Trophoblast cell (in vitro differentiated cells and primary cell): ENCODE measurements at regions not wholly inside any gene's neighbourhood (a gene's known extent, or its start where the extent isn't known, plus 50 kb on each side); places are given as distances from the start of the nearest gene placed in this dataset.

Experiments
- DNase-seq, 2 donors: peaks; one replicate each; pipeline ENCODE4 v3.0.0-alpha.2; 2016
- H2AFZ ChIP-seq: 2 replicates; pipeline ENCODE4 v1.6.1; 2013; ENCODE audit warnings: low read length, moderate library complexity, mild to moderate bottlenecking; ENCODE audit not compliant: insufficient read depth, poor library complexity
- H2AK5ac ChIP-seq: 2 replicates; pipeline ENCODE4 v1.6.1; 2013; ENCODE audit warnings: mild to moderate bottlenecking, low read length
- H2BK120ac ChIP-seq: 2 replicates; pipeline ENCODE4 v1.6.1; 2013; ENCODE audit warnings: low read length, mild to moderate bottlenecking, moderate library complexity; ENCODE audit not compliant: insufficient read depth, poor library complexity
- H2BK12ac ChIP-seq: 2 replicates; pipeline ENCODE4 v1.6.1; 2013; ENCODE audit warnings: mild to moderate bottlenecking, low read length, moderate library complexity
- H2BK5ac ChIP-seq: 2 replicates; pipeline ENCODE4 v1.6.1; 2013; ENCODE audit warnings: low read length, low read depth, moderate library complexity, mild to moderate bottlenecking; ENCODE audit not compliant: poor library complexity
- H3K14ac ChIP-seq: 2 replicates; pipeline ENCODE4 v1.6.1; 2013; ENCODE audit warnings: mild to moderate bottlenecking, low read length
- H3K18ac ChIP-seq: 2 replicates; pipeline ENCODE4 v1.6.1; 2013; ENCODE audit warnings: mild to moderate bottlenecking, low read length
- H3K23ac ChIP-seq: 2 replicates; pipeline ENCODE4 v1.6.1; 2013; ENCODE audit warnings: low read length
- H3K27ac ChIP-seq: 2 replicates; pipeline ENCODE4 v1.5.1; 2013; ENCODE audit warnings: low read depth, mild to moderate bottlenecking, inconsistent platforms, low read length, moderate library complexity
- H3K27me3 ChIP-seq: 2 replicates; pipeline ENCODE4 v1.6.1; 2013; ENCODE audit warnings: inconsistent platforms, mild to moderate bottlenecking, low read length, moderate library complexity; ENCODE audit not compliant: insufficient read depth
- H3K36me3 ChIP-seq, 2 experiments: 1 replicate in 1 of 2; 2 replicates in 1 of 2; pipeline ENCODE4 v1.6.1; 2013; ENCODE audit warnings: low read length in 2 of 2, mild to moderate bottlenecking in 2 of 2, moderate library complexity in 1 of 2; ENCODE audit not compliant: insufficient read depth in 2 of 2, control insufficient read depth in 1 of 2
- H3K4ac ChIP-seq: 2 replicates; pipeline ENCODE4 v1.6.1; 2013; ENCODE audit warnings: low read depth, mild to moderate bottlenecking, low read length, moderate library complexity
- H3K4me1 ChIP-seq, 2 experiments: 1 replicate in 1 of 2; 2 replicates in 1 of 2; pipeline ENCODE4 v1.6.1; 2013; ENCODE audit warnings: low read length in 2 of 2, mild to moderate bottlenecking in 2 of 2, moderate library complexity in 1 of 2; ENCODE audit not compliant: insufficient read depth in 2 of 2, control insufficient read depth in 1 of 2
- H3K4me2 ChIP-seq: 2 replicates; pipeline ENCODE4 v1.6.1; 2013; ENCODE audit warnings: inconsistent platforms, mild to moderate bottlenecking, low read length, moderate library complexity
- H3K4me3 ChIP-seq: 2 replicates; pipeline ENCODE4 v1.5.1; 2013; ENCODE audit warnings: mild to moderate bottlenecking, low read depth, low read length, inconsistent platforms
- H3K79me1 ChIP-seq: one replicate; pipeline ENCODE4 v1.6.1; 2013; ENCODE audit warnings: low read length
- H3K79me2 ChIP-seq: 2 replicates; pipeline ENCODE4 v1.6.1; 2013; ENCODE audit warnings: low read length, mild to moderate bottlenecking; ENCODE audit not compliant: control insufficient read depth, insufficient read depth, poor library complexity
- H3K9ac ChIP-seq: 2 replicates; pipeline ENCODE4 v1.6.1; 2013; ENCODE audit warnings: mild to moderate bottlenecking, low read length
- H3K9me3 ChIP-seq: 2 replicates; pipeline ENCODE4 v1.6.1; 2013; ENCODE audit warnings: low read depth, mild to moderate bottlenecking, control low read depth, inconsistent platforms, low read length; ENCODE audit not compliant: insufficient read depth
- H4K12ac ChIP-seq: 2 replicates; pipeline ENCODE4 v1.6.1; 2013; ENCODE audit warnings: low read depth, mild to moderate bottlenecking, low read length, moderate library complexity
- H4K8ac ChIP-seq: 2 replicates; pipeline ENCODE4 v1.6.1; 2013; ENCODE audit warnings: low read depth, mild to moderate bottlenecking, low read length, moderate library complexity
- H4K91ac ChIP-seq: one replicate; pipeline ENCODE4 v1.6.1; 2013; ENCODE audit warnings: low read depth, mild to moderate bottlenecking, low read length, moderate library complexity
- WGBS: extraction: QIAGEN DNeasy Blood & Tissue Kit; methylation state at CpG from one replicate; pipeline ENCODE4 v1.1.7; 2013; ENCODE audit warnings: missing lambda C conversion rate; ENCODE audit not compliant: insufficient read length, insufficient coverage; ENCODE audit errors: extremely low coverage; 5-methylcytosine and 5-hydroxymethylcytosine counted together

DNA sequence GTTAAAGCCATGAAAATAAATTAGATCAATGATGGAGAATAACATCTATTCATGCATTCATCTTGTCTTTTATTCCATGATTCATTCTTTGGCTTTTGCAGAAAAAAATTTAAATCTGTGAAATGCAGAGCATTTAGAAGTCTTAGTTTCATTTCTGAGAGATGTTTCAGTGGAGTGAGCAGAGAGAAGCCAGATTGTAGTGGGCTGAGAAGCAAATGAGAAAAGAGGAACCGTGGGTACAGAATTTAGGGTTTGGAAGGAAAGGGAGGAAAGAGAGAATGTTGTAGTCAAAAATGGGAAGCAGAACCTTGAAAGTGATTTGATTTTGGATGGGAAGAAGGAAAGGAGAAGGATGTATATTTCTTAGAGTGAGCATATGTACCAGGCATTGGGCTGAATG, 260.3 kb upstream of the MAN1A1 start:
- Histone ChIP-seq H3K27ac (no peak overlapping the region), H3K9ac (no peak overlapping the region), H4K91ac (no peak overlapping the region), H4K12ac (no peak overlapping the region), H3K4me2 (no peak overlapping the region), H2BK120ac (no peak overlapping the region), H3K9me3 (no peaks in the 10 kb centered on the region), H2AFZ (no peak overlapping the region), H4K8ac (no peak overlapping the region), H2BK5ac (no peak overlapping the region), H3K23ac (no peak overlapping the region), H3K4ac (no peak overlapping the region), H2BK12ac (no peak overlapping the region), H3K4me3 (no peak overlapping the region), H3K14ac (no peak overlapping the region), H2AK5ac (no peak overlapping the region), H3K36me3 (no peaks in the 10 kb centered on the region), H3K79me2 (no peaks in the 10 kb centered on the region), H3K4me1 (peaks cover 3 to 4% of the 10 kb centered on the region in 2 experiments), H3K79me1 (no peaks in the 10 kb centered on the region), H3K18ac (no peak overlapping the region), H3K27me3 (no peaks in the 10 kb centered on the region)
- DNase-seq = no peak
- WGBS = no CpG with 5 or more reads among the region's 1 CpG

- Histone ChIP-seq H2AFZ (peak overlapping the region; percentile 3), H3K4me3 (no peak overlapping the region), H3K36me3 (no peaks in the 10 kb centered on the region), H3K4me2 (no peak overlapping the region), H2BK12ac (peak overlapping the region; percentile 77), H4K91ac (no peak overlapping the region), H3K79me1 (no peaks in the 10 kb centered on the region), H3K4me1 (peaks cover 3 to 4% of the 10 kb centered on the region in 2 experiments), H4K12ac (no peak overlapping the region), H3K9ac (no peak overlapping the region), H3K27ac (no peak overlapping the region), H3K79me2 (no peaks in the 10 kb centered on the region), H2BK120ac (no peak overlapping the region), H3K4ac (no peak overlapping the region), H2BK5ac (no peak overlapping the region), H3K14ac (no peak overlapping the region), H3K23ac (no peak overlapping the region), H3K9me3 (no peaks in the 10 kb centered on the region), H3K27me3 (no peaks in the 10 kb centered on the region), H3K18ac (no peak overlapping the region), H2AK5ac (no peak overlapping the region), H4K8ac (peak overlapping the region; percentile 16)
- DNase-seq = no peak
- WGBS = no CpG with 5 or more reads among the region's 4 CpGs
Observed at GRCh38 chr6:119608994-119609393, 259.4 kb upstream of the MAN1A1 start.

DNA sequence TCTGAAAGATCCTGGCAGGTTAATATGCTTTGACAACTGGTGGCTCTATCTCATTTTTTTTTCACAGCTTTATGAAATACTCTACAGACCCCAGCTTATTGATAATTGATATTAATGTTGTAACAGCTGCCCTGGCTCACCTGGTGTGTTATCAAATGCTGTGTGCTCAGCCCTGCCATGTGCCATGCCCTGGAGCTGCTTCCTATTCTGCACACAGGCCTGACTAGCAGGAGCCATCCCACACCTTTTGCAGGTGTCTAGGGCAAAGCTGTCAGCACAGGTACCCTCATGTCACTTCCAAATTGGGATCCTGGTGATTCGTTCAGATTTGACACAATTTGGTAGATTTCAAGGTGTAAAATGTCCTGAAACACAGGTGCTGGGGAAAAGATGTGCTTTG, 254.6 kb upstream of the MAN1A1 start:
- Histone ChIP-seq H4K8ac (no peak overlapping the region), H3K4me1 (no peaks in the 10 kb centered on the region), H3K79me2 (no peaks in the 10 kb centered on the region), H4K12ac (no peak overlapping the region), H3K27ac (no peak overlapping the region), H3K36me3 (no peaks in the 10 kb centered on the region), H2BK12ac (no peak overlapping the region), H3K18ac (no peak overlapping the region), H3K4ac (no peak overlapping the region), H3K23ac (no peak overlapping the region), H4K91ac (no peak overlapping the region), H2AFZ (no peak overlapping the region), H3K27me3 (no peaks in the 10 kb centered on the region), H2AK5ac (no peak overlapping the region), H2BK5ac (no peak overlapping the region), H3K14ac (no peak overlapping the region), H3K9ac (no peak overlapping the region), H3K9me3 (no peaks in the 10 kb centered on the region), H2BK120ac (no peak overlapping the region), H3K79me1 (no peaks in the 10 kb centered on the region), H3K4me3 (no peak overlapping the region), H3K4me2 (no peak overlapping the region)
- no peak for DNase-seq
- WGBS = no CpG with 5 or more reads among the region's 1 CpG

DNA sequence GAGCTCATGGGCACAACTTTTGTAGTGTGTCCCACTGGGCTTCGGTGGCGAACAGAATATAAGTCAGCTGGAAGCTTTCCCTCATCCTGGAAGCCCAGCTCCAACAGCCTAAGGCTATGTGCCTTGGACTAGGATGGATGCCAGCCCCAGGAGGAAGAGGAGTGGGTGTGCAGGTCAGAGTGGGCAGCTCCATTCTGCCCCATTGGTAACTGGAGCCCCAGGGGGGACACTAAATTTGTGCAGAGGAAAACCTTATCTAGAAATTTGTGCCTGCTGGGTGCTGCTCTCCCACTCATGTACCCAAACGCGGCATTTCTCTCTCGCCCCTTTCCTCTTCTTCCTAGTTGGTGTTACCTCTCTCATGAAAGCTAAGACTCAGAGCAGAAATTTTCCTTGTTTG, 253.9 kb upstream of the MAN1A1 start:
- Histone ChIP-seq H3K4me3 (no peak overlapping the region), H3K36me3 (no peaks in the 10 kb centered on the region), H3K27ac (no peak overlapping the region), H3K4me1 (no peaks in the 10 kb centered on the region), H3K4ac (no peak overlapping the region), H2BK120ac (no peak overlapping the region), H4K8ac (no peak overlapping the region), H3K9me3 (no peaks in the 10 kb centered on the region), H3K9ac (no peak overlapping the region), H3K18ac (no peak overlapping the region), H3K79me1 (no peaks in the 10 kb centered on the region), H3K79me2 (no peaks in the 10 kb centered on the region), H2BK12ac (no peak overlapping the region), H3K14ac (no peak overlapping the region), H2AFZ (no peak overlapping the region), H2BK5ac (no peak overlapping the region), H2AK5ac (no peak overlapping the region), H4K91ac (no peak overlapping the region), H4K12ac (no peak overlapping the region), H3K4me2 (no peak overlapping the region), H3K27me3 (no peaks in the 10 kb centered on the region), H3K23ac (no peak overlapping the region)
- no peak for DNase-seq
- no CpG with 5 or more reads among the region's 5 CpGs for whole genome bisulfite sequencing
